GM13976 (cell line): ENCODE measurements at regions not wholly inside any gene's neighbourhood (a gene's known extent, or its start where the extent isn't known, plus 50 kb on each side); places are given as distances from the start of the nearest gene placed in this dataset.
A peak's percentile ranks its signal among the peaks of the same experiment; 100 is the strongest.
"Not testable (repeated sequence)": the region's sequence is repeated elsewhere in the genome, so short reads cannot be mapped to it uniquely, and the experiment has no call there.

Experiments used
- DNase-seq: peaks from one replicate; pipeline ENCODE4 v3.0.0; 2012; ENCODE audit warnings: low spot score
- in situ Hi-C: fragments of 300-500 bp; cut with MboI; formaldehyde crosslinking; loops from one replicate; pipeline ENCODE4 v1.12.0; 2022; ENCODE audit warnings: low sequenced_read_pairs, mixed read lengths, inconsistent platforms; ENCODE audit not compliant: unreplicated experiment
- TF ChIP-seq, protein P1 (sequence below): IDR thresholded peaks from 2 replicates; pipeline ENCODE4 v1.5.1; 2012; ENCODE audit warnings: borderline replicate concordance, mild to moderate bottlenecking; ENCODE audit not compliant: insufficient read depth; ENCODE audit errors: extremely low read depth, missing control alignments, control extremely low read depth

DNA sequence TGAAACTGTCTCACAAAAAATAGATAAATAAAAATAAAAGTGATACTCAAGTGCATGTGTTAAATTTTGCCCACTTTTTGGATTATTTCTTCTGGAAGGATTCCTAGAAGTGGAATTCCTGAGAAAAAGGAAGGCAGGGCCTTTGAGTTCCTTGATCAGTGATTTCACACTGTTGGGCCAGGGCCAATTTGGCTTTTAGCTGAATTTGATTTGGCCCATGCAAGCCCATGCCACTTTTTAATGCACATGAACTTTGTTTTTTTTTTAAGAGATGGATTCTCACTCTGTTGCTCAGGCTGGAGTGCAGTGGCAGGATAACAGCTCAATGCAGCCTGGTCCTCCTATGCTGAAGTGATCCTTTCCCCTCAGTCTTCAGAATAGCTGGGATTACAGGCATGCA, 96.3 kb downstream of the TNFRSF13B start:
- no peak for DNase-seq

DNA sequence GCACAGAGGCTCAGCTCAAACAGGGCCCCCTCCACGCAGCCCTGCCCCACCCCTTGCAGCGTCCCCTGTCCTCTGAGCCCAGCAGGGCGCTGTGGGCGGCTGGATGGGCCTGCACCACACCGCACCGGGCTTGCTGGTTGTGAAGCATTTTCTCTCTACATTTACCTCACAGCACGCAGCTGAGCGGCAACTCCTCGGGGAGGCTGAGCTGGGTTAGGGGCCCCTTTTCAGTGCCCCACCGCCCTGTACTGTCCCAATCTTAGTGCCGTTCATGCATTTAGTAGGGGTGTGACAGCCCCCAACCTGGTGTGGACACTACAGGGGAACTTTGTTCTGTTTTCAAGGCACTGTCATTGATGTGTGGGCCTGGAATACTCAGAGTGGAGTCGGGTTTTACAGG, 97.7 kb downstream of the TNFRSF13B start:
- DNase-seq, in situ Hi-C loops: not testable (repeated sequence)

More for the DNA sequence above, 96.3 kb downstream of the TNFRSF13B start:
- TF ChIP-seq, protein P1, sequence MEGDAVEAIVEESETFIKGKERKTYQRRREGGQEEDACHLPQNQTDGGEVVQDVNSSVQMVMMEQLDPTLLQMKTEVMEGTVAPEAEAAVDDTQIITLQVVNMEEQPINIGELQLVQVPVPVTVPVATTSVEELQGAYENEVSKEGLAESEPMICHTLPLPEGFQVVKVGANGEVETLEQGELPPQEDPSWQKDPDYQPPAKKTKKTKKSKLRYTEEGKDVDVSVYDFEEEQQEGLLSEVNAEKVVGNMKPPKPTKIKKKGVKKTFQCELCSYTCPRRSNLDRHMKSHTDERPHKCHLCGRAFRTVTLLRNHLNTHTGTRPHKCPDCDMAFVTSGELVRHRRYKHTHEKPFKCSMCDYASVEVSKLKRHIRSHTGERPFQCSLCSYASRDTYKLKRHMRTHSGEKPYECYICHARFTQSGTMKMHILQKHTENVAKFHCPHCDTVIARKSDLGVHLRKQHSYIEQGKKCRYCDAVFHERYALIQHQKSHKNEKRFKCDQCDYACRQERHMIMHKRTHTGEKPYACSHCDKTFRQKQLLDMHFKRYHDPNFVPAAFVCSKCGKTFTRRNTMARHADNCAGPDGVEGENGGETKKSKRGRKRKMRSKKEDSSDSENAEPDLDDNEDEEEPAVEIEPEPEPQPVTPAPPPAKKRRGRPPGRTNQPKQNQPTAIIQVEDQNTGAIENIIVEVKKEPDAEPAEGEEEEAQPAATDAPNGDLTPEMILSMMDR = no peak
- in situ Hi-C loops = no loop called here

DNA sequence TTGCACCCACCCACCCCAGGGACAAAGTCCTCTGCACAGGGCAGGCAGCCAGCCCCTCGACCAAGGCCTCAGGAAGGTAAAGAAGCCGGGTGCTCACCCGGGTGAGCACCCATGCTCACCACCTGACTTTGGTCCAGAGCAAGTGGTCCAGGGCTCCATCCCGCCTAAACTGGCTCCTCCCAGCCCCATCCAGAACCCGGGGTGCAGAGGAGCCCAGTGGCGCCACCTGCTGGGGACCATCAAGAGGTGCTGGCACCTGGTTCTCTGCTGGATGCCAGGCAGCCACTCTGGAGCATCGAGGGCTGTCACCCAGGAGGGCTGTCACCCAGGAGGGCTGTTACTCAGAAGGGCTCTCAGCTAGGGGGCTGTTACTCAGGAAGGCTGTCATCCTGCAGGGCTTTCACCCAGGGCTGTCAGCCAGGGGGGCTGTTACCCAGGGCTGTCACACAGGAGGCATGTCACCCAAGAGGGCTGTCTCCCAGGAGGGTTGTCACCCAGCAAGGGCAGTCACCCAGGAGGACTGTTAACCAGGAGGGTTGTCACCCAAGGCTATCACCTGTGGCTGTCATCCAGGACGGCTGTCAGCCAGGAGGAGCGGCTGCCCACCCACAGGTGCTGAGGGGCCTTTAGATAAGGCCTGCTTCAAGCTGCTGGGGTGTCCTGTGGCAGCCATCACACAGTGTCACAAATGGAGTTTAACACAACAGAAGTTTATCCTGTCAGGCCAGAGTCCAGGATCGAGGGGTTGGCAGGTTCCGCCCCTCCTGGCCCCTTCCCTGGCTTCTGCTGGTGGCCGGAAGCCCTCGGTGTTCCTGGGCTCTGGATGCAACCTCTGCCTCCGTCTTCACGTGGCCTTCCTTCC, 98.5 kb downstream of the TNFRSF13B start:
- in situ Hi-C loops = no loop called here
- peak; percentile 87 for DNase-seq
- TF ChIP-seq, protein P1 = peak; percentile 50

DNA sequence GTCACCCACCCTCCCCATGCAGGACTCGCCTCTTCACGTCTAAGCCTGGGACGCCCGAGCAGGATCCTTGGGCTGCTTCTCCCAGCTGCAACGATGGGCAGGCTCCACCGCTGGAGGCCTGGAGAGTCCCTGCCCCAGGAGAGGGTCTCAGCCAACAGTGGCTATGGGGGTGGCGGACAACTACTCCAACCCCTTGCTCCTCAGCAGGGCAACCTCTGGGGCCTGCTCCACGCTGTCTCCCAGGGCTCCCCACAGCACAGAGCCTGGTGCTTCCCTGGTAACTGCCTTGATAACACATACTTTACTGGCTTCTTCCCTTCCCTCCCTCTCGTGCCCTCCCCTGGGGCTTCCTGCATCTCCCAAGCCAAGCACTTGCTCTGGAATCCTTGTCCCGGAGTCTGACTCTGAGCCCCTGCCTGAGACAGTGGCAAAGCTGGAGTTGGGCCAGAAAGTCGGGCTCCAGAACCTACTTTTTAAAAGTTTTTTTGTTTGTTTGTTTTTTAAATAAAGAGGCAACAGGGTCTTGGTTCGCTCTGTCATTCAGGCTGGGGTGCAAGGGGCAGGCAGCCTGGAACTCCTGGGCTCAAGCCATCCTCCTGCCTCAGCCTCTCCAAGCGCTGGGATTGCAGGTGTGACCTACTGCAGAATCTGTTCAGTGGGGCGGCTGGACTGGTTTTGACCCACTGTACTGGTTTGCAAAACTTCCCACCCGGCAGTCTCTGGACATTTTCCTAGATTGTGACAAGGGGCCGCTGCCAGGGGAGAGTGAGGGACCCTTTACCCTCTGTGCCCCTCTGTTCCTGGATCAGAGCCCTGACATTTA, 99.4 kb downstream of the TNFRSF13B start:
- in situ Hi-C loops = no loop called here
- no peak for DNase-seq
- TF ChIP-seq, protein P1 = no peak

DNA sequence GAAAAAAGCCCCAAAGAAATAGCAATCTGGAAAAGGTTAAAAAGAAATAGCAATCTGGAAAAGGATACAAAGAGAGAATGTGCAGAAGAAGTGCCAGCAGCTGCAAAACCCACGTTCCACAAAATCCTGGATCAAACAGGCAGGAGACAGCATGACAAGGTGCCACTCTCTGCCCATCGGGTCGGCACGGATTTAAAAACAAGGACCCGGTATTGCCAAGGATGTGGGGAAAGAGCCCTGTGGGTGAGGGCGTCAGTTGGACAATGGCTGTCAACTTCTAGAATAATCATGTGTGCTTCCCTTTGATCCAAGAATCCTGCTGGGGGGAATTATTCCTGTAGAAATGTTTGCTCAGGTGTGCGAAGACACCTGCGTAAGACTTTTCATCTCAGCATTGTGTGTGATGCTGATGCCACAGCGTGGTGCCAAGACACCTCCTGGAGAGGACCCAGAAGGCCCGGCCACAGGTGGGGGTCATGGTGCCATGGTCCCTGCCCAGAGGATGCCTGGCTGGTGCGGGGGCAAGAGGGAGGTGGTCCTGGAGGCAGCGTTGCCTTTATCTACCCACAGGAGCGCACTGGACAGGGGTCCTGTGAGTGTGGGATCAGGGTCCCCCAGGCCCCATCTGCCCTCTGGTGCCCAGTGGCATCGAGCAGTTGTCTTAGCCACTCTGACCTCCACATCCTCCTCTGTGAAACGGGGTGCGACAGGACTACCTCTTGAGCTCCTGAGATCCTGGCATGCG, 100.3 kb downstream of the TNFRSF13B start:
- in situ Hi-C loops, DNase-seq: not testable (repeated sequence)

DNA sequence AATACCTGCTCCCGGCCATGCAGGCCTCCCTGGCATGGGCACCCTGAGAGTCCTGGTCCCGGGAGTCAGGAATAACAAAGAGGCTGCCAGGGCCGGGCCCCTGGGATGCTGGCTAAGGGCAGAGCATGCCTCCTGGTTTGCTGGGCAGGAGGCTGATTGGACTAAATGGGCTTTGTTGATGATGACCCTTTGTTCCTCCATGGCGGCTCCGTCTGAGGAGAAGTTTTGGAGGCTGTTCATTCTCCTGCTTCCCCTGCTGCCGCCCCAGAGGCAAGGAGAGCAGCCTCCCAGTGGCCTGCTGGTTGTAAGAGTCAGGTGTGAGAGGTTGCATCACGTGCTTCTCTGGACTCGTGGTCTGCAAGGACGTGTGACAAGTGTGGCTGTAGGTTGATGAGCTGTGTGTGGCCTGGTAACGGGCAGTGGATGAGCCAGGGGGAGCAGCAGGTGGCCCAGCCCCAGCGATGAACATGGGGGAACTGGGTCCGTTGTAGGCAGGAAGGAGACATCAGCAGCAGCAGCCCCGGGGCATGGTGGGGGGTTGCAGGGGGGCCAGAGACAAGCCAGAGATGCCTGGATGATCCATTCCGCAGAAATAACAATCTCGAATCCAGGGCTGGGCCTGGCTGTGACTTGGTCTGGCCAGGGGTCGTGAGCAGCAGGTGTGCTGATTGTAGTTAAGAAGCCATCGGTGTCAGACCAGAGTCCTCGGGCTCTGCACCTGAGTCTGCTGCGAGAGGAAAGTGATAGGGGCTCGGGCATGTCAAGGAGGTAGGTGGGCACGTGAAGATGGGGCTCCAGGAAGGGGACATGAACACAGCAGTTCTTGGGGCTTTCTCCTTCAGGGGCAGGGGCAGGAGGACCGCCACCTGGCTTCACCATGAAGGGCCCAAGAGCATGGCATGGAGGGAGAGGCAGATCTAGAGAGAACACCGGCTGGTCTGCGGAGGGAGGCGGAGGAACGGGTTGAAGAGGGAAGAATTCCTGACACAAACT, 101.4 kb downstream of the TNFRSF13B start:
- TF ChIP-seq, protein P1 = no peak
- in situ Hi-C loops = no loop called here
- DNase-seq = no peak

DNA sequence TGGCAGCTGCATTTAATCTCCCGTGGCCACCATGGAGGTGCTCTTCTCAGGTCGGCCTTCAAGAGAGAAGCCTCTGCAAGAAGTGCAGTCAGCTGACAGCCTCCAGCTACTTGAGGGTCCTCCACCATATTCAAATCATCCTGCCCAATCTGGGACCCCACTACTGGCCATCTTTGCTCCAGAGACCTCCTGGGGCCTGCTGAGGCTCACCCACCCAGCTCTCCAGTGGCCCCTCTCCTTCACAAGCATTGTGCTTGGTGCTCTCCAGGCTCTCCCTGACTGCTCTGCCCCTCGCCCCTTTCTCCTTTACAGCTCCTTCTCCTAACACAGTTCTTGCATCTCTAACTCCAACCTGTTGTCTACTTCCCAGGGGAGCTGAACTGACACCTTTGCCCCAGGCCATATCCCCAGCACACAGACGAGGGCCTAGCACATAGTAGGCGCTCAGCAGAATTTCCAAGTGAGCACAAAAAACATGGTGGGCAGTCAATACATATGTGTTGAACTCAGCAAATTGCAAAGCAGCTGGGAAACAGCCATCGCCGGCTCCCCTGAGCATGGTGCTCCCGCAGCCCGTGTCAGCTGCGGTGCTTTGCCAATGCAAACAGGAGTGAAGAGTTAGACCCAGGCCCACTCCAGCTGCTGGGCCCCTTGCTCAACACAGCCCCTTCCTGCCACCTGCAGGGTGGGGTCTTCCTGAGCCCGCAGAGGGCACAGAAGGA, 102.2 kb downstream of the TNFRSF13B start:
- DNase-seq, in situ Hi-C loops: not testable (repeated sequence)

DNA sequence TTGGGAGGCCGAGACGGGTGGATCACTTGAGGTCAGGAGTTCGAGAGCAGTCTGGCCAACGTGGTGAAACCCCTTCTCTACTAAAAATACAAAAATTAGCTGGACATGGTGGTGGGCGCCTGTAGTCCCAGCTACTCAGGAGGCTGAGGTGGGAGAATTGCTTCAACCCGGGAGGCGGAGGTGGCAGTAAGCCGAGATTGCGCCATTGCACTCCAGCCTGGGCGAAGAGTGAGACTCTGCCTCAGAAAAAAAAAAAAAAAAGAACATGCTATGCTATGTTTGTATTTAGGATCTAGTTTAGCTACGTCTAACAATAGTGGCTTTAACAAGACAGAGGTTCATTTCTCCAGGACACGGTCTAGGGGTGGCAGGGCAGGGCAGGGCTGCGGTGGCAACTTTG, 103.3 kb downstream of the TNFRSF13B start:
- DNase-seq, in situ Hi-C loops: not testable (repeated sequence)

DNA sequence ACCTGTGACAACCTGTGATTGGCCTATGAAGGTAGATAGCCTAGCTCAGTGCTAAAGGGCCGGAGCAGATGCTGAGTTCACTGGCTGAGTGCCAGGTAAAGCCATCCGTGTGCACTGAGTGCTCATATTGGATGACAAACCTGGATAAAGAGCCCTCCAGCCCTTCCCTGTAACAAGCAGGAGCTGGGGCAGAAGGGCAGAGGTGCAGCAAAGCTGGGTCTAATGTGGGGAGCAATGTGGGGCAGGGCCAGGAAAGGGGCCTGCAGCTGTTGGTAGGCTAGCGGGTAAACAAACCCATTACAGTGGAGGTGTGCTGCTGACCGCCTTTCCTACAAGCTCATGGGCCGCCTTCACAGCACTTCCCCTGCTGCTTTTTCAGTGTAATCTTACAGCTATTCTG, 104.4 kb downstream of the TNFRSF13B start:
- in situ Hi-C loops, DNase-seq: not testable (repeated sequence)

DNA sequence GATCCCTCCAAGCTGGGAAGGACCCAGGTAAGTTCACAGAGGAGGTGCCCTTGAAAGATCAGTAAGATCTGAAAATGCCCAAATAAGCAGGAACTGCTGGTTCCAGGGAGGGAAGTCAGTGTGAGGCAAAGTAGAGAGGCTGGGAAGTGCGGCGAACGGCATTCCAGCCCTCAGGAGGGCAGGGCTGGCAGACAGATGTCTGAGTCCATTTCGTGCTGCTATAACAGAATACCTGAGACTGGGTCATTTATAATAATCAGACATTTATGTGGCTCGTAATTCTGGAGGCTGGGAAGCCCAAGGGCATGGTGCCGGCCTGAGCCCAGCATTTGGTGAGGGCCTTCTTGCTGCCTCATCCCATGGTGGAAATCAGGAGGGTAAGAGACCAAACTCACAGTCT, 105.1 kb downstream of the TNFRSF13B start:
- DNase-seq, in situ Hi-C loops: not testable (repeated sequence)
